Right kidney (tissue), 1 donor: ENCODE measurements at regions not wholly inside any gene's neighbourhood (a gene's known extent, or its start where the extent isn't known, plus 50 kb on each side); places are given as distances from the start of the nearest gene placed in this dataset.
"Not testable (repeated sequence)": the region's sequence is repeated elsewhere in the genome, so short reads cannot be mapped to it uniquely, and the experiment has no call there.

Experiments used
- DNase-seq: peaks from one replicate; pipeline ENCODE4 v3.0.0-alpha.2; 2016

DNA sequence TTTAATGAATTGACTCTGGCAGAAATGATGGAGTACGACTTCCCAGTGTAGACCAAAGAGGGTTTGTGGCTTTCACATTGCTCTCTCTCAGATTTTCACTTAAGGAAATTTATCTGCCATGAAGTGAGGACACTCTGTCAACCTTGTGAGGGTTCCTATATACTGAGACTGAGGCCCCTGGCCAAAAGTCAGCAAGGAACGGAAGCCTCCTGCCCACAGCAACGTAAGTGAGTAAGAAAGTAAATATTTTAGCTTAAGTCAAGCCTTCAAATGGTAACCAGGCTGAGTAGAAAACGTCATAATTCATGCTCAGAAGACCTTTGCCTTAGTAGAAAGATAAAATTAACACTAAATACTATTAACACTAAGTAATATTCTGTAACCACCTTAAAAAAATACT lies 1080.5 kb upstream of the ACVR2A start:
- DNase-seq: no peak

DNA sequence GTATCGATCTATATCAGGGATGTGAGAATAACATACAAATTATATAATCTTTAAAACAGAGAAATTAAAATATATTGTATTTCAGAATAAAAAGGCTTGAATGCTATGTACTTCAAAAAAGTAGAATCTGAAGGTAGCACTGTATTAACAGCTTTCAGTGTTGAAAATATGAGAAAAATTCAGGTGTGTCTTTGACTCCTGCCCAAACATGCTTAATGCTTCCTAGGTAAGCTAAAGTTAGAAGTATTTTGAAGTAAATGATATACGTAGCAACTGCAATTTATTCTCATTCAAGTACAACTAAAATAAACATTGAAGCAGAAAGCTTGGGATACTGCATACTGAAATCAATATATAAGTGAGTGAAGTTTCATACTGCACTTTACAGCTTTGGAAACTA lies 1082.0 kb upstream of the ACVR2A start:
- DNase-seq: no peak

DNA sequence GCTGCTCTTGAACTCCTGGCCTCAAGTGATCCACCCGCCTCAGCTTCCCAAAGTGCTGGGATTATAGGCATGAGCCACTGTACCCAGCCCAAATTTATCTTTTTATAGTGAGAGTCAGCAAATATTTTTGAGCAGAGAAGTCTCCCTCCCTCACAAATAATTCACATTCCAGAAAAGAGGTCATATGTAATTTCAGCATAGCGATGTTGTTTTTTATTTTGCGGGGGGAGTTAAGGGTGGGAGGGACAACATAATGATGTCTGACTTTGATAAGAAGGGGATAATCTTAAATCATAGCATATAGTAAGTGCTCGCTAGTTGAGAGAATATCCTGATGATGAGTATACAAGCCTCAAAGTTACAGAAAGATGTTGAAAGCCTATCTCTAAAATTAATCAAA lies 1090.2 kb upstream of the ACVR2A start:
- no peak for DNase-seq

DNA sequence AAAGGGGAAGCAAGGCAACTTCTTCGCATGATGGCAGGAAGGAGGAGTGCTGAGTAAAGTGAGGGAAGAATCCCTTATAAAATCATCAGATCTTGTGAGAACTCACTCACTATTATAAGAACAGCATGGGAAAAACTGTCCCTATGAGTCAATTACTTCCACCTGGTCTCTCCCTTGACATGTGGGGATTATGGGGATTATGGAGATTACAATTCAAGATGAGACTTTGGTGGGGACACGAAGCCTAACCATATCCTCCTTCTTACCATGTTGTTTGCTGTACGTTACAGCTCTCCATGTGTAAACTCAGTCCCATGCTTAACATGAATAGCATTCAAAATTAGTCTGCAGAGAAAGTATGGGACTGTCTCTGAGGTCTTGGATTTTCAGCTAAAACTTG lies 1096.8 kb upstream of the ACVR2A start:
- DNase-seq: no peak

DNA sequence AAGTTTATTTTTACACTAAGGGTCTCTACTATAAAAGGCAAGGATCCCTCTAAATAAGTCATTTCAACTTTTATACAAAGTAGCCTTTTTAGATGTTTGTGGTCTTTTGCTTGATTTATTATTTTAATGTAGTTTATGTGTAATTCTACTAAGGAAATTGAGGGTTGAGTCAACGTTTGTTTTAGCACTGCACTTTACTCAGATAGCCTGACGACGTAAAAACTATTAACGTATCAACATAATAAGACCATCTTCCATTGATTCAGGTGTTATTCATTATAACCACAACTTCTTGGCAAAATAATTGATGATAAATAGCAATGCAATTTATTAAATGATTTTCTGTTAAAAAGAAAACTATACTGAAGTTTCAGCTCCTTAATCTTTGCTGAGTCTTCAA lies 1103.6 kb upstream of the ACVR2A start:
- DNase-seq: no peak

DNA sequence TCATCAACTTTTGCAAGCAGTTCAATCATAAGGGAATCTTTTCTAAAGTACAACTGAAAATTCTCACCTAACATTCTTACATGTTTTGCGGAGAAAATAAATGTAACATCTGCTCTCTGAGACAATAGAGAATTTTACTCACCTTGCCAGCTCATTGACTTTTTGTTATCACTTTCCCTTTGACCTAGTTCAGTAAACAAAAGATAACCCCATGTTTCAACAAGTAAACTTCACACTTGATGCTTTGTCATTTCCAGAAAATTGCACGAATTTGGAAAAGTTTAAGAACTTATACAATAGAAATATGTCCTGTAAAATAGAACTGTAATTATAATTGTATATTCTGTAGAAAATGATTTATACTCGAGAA lies 1110.0 kb upstream of the ACVR2A start:
- no peak for DNase-seq

DNA sequence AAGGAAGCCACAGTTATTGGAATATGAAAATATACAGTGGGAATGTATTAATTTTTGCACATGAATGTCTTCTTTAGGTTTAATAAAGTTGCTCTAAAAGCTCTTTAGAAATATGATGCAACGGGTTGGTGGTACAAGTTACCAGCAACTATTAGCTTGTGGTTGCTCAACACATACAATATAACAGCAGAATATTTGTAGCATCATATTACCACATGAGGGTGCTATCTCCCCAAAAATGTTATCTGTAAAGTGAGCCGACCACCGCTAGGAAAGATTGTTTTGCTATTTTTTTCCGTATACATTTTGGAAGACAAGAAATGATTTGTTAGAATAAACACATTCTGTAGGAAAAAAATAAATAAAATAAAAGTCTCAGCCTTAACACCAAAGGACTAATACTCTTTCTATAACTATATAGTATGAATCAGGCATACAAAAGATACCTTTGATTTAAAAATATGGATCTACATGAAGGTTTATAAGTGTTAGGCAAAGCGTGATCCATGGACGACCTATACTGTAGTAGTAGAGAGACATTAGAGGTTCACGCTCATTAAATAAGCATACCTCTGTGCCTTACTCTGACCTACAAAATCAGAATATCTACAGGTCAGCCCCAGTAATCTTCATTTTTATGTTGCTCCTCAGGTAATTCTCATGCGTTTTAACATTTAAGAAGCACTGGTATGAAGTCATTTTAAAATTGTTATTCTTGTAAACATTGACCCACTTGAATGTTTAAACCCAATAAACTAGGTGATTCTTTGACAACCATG lies 1110.6 kb upstream of the ACVR2A start:
- peak; percentile 11 for DNase-seq

DNA sequence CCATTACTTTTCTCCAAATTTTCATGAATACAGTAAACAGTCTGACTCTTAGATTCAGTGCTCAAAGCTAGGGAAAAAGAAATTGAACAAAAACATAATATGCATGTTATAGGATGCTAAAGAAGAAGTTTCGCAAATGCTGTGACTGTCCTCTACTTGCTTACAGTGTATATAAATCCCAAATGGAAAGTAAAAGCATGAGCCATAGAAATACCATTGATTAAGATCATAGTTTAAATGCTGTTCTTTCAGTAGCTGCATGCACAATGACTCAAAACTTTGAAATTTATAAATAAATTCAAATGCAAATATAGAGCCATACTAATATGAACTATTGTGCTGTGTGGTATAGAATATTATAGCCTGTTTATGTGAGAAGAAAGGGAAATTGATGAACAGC lies 1113.9 kb upstream of the ACVR2A start:
- DNase-seq: no peak

DNA sequence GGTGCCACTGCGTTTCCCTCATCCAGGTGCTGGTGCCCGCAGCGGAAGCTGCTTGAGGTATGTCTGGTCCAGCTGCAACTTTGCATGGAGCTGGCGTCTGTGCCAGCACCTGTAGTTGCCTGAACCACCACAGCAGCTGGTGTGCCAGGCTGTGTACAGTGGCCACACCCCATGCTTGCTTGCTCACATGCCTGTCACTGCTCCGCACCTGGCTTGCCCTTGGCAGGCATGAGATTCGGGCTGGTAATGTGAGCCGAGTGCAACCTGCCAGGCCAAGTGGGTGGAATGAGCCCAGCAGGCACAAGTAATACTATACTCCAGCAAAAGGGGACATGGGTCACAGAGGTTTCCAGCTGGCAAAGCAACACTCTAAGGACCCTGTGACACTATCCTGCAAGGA lies 1123.3 kb upstream of the ACVR2A start:
- no peak for DNase-seq

DNA sequence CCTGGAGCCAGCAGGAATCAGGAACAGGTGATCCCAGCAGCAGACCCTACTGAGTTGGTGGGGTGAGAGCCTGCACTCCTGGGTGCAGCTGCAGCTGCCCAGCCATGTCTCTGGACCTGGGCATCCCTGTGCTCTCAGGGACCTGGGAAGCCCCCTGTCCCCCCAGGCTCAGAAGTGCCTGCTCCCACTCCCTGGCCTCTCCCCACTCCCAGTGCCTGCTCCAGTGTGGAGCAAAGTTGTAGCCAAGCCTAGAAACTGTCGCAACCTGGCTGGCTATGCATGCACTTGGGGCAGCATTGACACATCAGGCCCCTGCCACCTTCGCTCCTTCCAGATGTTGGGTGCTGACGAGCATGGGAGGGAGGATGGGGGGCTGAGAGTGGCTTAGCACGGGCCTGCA lies 1124.7 kb upstream of the ACVR2A start:
- DNase-seq: no peak

DNA sequence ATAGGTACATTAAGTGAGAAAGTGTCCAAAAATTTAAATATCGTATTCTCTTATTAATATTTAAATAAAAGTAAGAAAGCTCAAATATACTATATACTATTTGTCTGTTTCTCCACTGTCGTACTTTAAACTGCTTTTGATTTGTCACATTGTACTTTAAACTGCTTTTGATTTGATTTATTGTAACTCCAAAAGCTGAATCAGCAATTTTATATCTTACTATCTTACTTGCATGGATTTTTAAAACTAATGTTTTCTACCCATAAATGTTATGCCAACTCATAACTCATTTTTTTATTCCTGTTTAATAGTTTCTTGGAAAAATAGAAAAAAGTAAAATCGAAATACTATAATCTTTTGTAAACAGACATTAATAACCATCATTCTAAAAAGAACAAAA lies 1128.2 kb upstream of the ACVR2A start:
- no peak for DNase-seq

DNA sequence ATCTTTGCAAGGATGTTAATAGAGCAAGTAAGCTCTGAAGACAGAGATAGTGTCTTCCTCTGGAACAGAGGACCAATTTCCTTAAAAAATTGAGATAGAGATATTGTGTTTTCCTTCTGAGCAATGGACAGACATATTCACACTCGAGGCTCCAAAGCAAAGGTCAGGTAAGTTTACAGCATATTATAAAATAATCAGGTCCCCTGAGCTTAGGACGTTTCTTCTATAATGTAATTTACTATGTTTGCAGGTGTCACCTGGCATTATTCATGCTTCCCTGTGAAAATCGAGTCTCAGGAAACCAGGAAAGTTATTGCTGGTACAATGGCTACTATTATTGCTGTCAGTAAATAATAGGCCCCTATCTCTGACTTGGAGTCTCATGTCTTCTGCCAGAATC lies 1135.8 kb upstream of the ACVR2A start:
- no peak for DNase-seq

DNA sequence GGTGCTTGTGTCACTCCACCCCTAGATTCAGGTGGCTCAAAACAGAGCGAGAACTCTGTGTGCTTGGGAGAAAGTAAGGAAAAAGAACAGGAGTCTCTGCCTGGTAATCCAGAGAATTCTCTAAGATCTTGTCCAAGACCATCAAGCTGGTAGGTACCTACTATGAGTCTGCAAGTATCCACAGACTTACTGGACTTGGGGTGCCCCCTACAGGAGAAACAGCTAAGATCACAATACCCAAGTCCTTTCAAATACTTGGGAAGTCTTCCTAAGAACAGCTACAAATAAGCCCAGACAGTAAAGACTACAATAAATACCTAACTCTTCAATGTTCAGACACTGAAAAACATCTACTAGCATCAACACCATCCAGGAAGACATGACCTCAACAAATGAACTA lies 1143.6 kb upstream of the ACVR2A start:
- no peak for DNase-seq

DNA sequence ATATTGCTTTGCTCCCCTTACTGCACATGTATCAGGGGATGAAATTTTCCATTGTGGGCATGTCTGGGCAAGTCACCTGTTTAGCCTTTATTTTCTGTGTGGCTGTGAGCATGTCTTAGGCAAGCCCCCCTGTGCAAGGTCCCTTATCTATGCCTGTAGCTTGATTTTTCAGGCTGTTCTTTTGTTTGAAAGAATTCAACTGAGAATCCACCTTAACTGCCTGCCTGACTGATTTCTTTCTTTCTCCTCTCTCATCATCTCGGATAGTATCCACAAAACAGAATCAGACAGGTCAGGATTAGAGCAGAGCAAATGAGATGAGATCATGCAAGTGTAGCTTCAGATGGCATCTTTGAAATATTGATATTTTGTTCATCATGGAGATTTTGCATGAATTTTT lies 1147.5 kb upstream of the ACVR2A start:
- DNase-seq: no peak

DNA sequence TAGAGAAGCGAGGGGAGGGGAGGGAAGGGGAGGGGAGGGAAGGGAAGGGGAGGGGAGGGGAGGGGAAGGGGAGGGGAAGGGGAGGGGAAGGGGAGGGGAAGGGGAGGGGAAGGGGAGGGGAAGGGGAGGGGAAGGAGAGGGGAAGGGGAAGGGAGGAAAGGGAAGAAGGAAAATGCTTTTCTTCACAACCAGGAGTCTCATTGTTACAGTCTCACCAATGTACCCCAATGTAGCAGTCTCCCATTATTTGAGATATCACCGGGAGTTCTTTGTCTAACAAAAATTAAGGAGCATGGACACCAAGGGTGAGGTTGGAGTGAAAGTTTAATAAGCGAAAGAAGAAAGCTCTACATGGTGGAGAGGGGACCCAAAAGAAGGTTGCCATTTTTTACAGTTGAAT lies 1148.0 kb upstream of the ACVR2A start:
- not testable (repeated sequence) for DNase-seq

DNA sequence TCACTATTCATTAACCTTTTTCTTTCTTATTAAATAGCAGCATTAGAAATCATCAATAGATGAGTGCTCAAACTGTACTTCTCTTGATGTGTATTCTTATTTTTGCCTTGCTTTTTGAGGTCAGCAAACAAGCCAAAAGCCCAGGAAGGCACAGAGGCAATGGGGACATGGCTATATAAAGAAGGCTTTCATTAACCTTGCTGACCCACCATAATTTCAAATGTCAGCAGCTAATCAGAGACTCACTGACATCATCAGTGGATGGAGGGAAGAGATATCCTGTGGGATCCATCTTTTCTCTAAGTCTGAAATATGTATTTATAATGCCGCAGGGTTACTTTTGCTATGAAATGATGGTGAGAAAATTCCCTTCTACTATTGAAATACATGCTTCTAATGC lies 1162.8 kb upstream of the ACVR2A start:
- no peak for DNase-seq

DNA sequence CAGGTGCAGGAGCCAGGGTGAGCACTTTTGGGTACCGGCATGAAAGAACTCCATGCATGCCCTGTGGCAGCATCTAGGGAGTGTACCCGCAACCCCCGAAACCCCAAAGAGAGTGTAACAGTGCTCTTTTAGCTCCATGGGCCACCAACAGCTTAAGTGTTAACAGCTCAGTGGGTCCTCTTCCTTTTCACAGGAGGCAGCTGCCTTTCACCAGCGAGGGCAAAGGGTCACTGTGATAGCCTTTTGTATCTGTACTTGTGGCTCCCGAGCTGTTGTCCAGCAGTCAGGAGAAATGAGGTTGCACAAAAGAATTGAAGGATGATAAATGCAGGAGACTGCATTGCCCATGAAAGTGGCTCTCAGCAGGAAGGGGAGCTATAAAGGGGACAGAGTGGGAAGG lies 1166.3 kb upstream of the ACVR2A start:
- DNase-seq: no peak

DNA sequence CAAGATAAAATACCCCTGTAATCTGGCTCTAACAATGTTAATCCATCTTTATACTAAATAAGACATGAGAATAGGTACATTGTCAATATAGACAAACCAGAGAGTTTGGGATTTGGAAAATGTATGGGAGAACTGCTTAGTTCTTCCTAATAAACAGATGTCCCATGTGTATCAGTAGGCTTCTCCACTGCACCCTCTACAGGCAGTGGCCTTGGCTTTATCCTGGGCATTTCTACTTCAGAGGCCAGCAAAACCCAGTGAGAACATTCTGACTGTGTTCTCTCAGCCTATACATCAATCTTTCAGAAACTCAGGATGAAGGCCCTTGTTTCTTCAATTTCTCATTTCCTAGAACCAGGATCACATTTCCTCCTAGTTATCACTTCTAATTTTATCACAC lies 1167.5 kb upstream of the ACVR2A start:
- no peak for DNase-seq

DNA sequence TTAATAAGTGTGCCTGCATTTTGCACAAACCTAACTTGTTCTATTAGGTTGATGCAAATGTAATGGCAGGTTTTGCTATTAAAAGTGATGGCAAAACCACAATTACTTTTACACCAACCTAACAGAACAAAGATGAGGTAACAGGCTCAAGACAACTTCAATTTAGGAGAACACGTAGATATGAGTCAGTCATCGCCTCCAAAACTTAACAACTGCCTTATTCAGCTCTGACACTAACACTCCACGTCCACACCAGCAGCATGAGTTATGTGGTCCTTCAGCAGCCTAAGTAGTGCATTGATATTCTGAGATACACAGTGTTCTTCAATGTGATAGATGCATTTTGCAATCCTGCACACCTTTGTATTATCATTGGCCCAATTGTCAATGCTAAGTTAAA lies 1175.1 kb upstream of the ACVR2A start:
- no peak for DNase-seq

DNA sequence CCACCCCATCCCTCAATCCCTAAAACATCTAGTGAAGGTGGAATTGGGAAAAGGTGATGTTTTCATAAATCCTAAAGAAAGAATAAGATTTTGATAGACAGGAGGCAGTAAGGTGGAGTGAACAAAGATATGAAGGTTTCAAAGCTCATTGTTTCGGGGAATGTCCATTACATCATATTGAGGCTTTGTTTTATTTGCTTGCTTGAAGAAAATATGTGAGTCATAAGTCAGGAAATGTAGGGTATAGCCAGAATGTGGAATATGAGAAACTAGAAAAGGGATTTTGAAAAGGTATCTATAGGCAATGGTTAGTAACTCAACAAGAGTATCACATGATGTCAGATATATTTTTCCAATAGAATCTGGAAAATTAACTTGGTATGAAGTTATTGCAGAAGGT lies 1178.5 kb upstream of the ACVR2A start:
- no peak for DNase-seq

DNA sequence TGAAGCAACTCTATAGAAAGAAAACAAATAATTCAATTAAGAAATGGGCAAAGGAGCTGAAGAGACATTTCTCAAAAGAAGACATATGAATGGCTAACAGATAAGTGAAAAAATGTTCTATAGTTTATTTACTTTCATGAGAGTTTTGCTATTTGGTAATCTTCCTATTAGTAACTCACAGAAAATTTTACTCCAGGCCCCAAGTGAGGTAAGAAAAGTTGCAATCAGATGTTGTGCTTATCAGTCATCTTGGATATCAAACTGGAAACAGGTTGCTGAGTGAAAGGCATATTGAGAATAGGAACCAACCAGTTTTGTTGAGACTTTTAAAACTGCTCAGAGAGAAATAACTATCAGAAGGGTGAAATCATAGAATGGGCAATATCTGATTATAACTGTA lies 1179.0 kb upstream of the ACVR2A start:
- DNase-seq: no peak

DNA sequence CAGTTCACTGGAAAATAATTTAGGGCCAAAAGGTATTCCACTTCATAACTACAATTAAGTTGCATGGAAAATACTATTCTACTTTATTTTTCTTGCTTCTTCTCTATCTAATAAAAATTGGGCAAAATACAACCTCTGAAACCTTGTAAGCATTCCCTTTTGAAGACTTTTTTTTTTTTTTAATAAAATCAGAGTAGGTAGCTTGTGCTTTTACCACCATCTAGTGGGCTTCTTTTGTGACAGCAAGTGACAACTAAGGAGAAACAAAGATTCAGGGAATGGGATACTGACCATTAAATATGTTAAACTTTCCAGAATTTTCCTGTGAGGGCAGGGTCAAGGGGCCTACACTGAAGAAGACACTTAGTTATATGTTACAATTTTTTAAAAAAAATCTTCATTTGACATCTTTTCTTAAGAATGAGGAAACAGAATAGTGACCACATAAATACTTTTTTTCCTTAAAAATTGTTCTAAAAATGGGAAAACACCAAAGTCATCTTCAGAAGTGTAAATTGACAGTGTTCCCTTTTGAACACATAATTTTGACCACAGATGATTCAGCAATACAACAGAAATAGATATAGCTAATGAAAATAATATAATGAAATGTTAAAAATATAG lies 1183.2 kb upstream of the ACVR2A start:
- DNase-seq: no peak

DNA sequence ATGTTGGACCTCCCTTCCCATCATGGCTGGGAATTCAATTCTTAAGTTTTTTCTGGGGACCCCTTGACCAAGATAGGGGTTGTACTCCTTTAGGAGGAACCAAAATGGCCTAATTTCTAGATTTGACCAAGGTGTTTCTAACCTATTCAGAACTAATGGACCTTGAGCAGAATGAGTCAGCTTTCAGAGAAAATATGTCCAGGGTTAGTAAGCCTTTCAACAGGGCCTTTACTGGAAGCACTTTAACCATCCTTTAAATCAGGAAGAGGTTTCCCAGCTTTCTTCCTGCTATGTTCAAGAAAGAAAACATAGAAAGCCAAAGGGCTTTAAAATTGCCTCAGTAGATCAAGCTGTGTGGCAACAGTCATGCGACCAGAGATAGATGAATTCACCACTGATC lies 1184.9 kb upstream of the ACVR2A start:
- DNase-seq: no peak

DNA sequence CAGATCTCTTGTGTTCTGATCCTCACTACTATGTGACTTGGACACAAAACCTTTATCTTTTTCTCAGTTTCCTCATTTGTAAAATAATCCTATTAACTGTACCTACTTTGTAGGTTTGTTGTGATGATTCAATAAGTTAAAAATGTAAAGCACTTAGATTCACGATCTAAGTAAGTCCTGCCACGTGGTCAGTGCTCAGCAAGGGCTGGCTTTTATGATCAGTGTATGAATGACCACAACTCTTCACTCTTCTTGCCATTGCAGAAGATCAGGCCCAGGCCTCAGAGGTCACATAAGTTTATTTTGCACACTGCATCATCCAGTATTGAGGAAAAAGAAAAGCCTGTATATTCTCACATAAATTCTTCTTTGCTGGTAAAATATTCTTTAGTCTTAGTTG lies 1192.5 kb upstream of the ACVR2A start:
- no peak for DNase-seq

DNA sequence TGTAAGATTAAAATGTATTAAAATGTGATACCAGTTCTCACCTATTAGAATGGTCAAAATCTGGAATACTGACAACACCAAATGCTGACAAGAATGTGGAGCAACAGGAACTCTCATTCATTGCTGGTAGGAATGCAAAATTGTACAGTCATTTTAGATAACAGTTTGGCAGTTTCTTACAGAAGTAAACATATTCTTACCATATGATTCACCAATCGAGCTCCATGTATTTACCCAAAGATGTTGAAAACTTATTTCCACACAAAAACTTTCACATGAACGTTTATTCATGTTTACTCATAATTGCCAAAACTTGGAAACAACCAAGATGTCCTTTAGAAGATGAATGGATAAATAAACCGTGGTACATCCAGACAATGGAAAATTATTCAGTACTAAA lies 1193.5 kb upstream of the ACVR2A start:
- DNase-seq: no peak
